Thoracic aorta (tissue), 2 donors: ENCODE measurements at regions not wholly inside any gene's neighbourhood (a gene's known extent, or its start where the extent isn't known, plus 50 kb on each side); places are given as distances from the start of the nearest gene placed in this dataset.

ENCODE experiments used
- ATAC-seq: fragments of 150-250 bp; one replicate; pipeline ENCODE4 v1.8.0; 2017; ENCODE audit warnings: low read depth; ENCODE audit not compliant: insufficient number of reproducible peaks, low FRiP score
- DNase-seq: peaks from one replicate; pipeline ENCODE4 v3.0.0-alpha.2; 2020; ENCODE audit warnings: low spot score
- H3K27ac ChIP-seq, 2 donors: fragments of 200-600 bp; sonication (generic); 1 replicate in 1 of 2; 2 replicates in 1 of 2; pipeline ENCODE4 v1.5.1; 2016; ENCODE audit warnings: mild to moderate bottlenecking in 2 of 2, moderate library complexity in 2 of 2
- H3K27me3 ChIP-seq: fragments of 200-600 bp; sonication (generic); replicated peaks from 2 replicates; pipeline ENCODE4 v1.6.0; 2016; ENCODE audit warnings: mild to moderate bottlenecking; ENCODE audit not compliant: insufficient read depth
- H3K36me3 ChIP-seq: fragments of 200-600 bp; sonication (generic); one replicate; pipeline ENCODE4 v1.5.1; 2016
- H3K4me1 ChIP-seq, 2 donors: fragments of 200-600 bp; sonication (generic); 1 replicate in 1 of 2; 2 replicates in 1 of 2; pipeline versions ENCODE4 v1.5.1 to v1.6.0; 2016; ENCODE audit warnings: low read depth in 2 of 2, mild to moderate bottlenecking in 1 of 2; ENCODE audit not compliant: control insufficient read depth in 1 of 2
- H3K4me3 ChIP-seq: fragments of 200-600 bp; sonication (generic); 2 replicates; pipeline ENCODE4 v1.5.1; 2016; ENCODE audit warnings: mild to moderate bottlenecking
- H3K9me3 ChIP-seq: fragments of 200-600 bp; sonication (generic); 2 replicates; pipeline ENCODE4 v1.5.1; 2016
- TF ChIP-seq, protein P1 (sequence below): fragments of 200-600 bp; sonication (generic); IDR thresholded peaks from one replicate; pipeline ENCODE4 v1.5.1; 2019; ENCODE audit warnings: antibody characterized with exemption

DNA sequence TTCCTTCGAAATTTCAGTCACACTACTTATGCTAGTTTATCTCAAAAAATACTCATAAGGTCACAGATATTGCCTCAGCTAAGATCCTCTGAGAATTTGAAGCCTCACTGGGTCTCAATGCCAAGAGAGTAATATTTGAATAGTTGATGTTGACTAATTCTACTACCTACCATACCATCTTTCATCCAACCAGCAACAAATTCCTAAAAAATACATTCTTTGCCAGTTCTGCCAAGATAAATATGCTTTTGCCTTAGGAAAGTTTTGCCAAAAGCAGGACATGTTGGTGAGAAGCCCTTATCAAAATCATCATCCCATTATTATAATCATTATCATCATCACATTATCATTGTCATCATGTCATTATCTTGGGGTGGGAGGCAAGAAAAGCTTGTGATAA is 544.6 kb upstream of the ZEB2 start:
- H3K4me1 ChIP-seq: peaks cover 13 to 37% of the 10 kb centered on the region in 2 donors
- no peak overlapping the region for H3K27ac ChIP-seq
- no peaks in the 10 kb centered on the region for H3K9me3 ChIP-seq
- ATAC-seq (no peak), DNase-seq (no peak)
- H3K4me3 ChIP-seq: no peak overlapping the region
- no peaks in the 10 kb centered on the region for H3K36me3 ChIP-seq
- H3K27me3 ChIP-seq: no peaks in the 10 kb centered on the region
- TF ChIP-seq, protein P1, sequence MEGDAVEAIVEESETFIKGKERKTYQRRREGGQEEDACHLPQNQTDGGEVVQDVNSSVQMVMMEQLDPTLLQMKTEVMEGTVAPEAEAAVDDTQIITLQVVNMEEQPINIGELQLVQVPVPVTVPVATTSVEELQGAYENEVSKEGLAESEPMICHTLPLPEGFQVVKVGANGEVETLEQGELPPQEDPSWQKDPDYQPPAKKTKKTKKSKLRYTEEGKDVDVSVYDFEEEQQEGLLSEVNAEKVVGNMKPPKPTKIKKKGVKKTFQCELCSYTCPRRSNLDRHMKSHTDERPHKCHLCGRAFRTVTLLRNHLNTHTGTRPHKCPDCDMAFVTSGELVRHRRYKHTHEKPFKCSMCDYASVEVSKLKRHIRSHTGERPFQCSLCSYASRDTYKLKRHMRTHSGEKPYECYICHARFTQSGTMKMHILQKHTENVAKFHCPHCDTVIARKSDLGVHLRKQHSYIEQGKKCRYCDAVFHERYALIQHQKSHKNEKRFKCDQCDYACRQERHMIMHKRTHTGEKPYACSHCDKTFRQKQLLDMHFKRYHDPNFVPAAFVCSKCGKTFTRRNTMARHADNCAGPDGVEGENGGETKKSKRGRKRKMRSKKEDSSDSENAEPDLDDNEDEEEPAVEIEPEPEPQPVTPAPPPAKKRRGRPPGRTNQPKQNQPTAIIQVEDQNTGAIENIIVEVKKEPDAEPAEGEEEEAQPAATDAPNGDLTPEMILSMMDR: no peak

DNA sequence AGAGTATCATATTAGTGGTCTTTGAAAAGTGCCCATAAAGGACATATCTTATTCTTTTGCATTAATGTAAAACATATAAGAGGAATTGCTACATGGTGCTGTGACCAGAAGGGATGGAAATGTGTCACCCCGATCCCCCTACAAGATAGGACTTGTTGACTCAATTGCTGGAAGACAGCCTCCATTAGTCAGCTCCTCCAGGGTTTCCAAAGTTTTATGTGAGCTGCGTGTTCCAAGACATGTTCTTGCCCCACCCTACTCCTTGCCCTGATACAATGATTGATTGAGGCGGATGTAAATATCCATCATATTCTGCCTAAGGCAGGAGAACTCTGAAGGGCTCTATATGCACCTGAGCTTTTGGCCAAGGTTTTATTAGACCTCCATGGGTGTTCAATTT is 541.0 kb upstream of the ZEB2 start:
- H3K27ac ChIP-seq: no peak overlapping the region
- TF ChIP-seq, protein P1: no peak
- no peaks in the 10 kb centered on the region for H3K27me3 ChIP-seq
- H3K4me1 ChIP-seq: peaks cover 10 to 17% of the 10 kb centered on the region in 2 donors
- no peaks in the 10 kb centered on the region for H3K9me3 ChIP-seq
- ATAC-seq: no peak
- H3K4me3 ChIP-seq: no peak overlapping the region
- no peak for DNase-seq
- no peaks in the 10 kb centered on the region for H3K36me3 ChIP-seq

DNA sequence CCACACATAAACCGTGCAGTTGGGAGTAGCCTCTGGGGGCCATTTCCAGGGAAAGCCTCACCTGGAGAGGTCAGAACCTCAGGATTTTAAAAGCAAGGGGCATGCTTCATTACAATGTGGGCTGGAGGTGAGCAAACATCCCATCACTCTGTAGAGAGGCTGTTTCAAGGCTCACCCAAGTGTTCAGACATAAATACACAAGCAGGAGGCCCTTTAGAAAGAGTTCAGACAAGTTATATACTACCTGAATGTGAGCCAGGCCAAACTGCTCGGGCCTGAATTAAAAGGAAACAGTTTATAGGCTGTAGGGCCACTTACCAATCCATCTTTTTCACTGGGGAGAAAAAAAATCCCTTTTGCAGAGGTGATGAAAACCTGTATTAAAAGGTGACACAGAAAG is 540.0 kb upstream of the ZEB2 start:
- TF ChIP-seq, protein P1: no peak
- H3K36me3 ChIP-seq: no peaks in the 10 kb centered on the region

DNA sequence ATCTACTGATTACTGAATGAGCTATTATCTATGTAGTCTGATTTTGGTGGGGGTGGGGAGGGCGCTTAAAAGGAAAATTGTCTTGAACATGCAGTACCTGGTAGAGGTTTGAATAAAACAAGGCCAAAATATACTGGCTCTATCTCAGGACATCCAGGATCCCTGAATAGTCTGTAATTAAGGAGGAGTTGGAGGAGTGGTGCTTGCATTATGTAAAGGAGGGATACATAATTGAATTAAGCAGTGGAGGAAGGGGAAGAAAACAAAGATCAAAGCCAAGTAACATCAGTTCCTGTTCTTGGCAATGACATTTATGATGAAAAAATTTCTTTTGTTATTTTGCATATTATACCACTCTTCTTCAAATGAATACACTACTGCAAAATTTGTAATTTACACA is 539.4 kb upstream of the ZEB2 start:
- H3K9me3 ChIP-seq: no peaks in the 10 kb centered on the region
- H3K4me3 ChIP-seq: no peak overlapping the region
- H3K4me1 ChIP-seq: peaks cover 0 to 2% of the 10 kb centered on the region in 2 donors
- no peak overlapping the region for H3K27ac ChIP-seq
- TF ChIP-seq, protein P1: no peak
- ATAC-seq (no peak), DNase-seq (no peak)
- H3K36me3 ChIP-seq: no peaks in the 10 kb centered on the region
- H3K27me3 ChIP-seq: no peaks in the 10 kb centered on the region

More for the DNA sequence above, 540.0 kb upstream of the ZEB2 start:
- Histone ChIP-seq H3K4me3 (no peak overlapping the region), H3K27me3 (no peaks in the 10 kb centered on the region), H3K9me3 (no peaks in the 10 kb centered on the region), H3K27ac (no peak overlapping the region), H3K4me1 (peaks cover 3 to 7% of the 10 kb centered on the region in 2 donors)
- DNase-seq (no peak), ATAC-seq (no peak)

- no peak for ATAC-seq
Measured at GRCh38 chr2:145058457-145058856, 538.5 kb upstream of the ZEB2 start.

More at GRCh38 chr2:145058457-145058856, 538.5 kb upstream of the ZEB2 start:
- Histone ChIP-seq H3K4me3 (no peak overlapping the region), H3K27ac (no peak overlapping the region), H3K36me3 (no peaks in the 10 kb centered on the region), H3K9me3 (no peaks in the 10 kb centered on the region), H3K4me1 (no peaks in the 10 kb centered on the region), H3K27me3 (no peaks in the 10 kb centered on the region)
- TF ChIP-seq, protein P1: no peak
- DNase-seq: no peak
